HG03097 (cell line): ENCODE measurements at regions not wholly inside any gene's neighbourhood (a gene's known extent, or its start where the extent isn't known, plus 50 kb on each side); places are given as distances from the start of the nearest gene placed in this dataset.

Experiments used
- ATAC-seq: cut with Tn5 transposase; IDR thresholded peaks from one replicate; pipeline ENCODE4 v1.9.1; 2021; ENCODE audit not compliant: unreplicated experiment, low FRiP score

DNA sequence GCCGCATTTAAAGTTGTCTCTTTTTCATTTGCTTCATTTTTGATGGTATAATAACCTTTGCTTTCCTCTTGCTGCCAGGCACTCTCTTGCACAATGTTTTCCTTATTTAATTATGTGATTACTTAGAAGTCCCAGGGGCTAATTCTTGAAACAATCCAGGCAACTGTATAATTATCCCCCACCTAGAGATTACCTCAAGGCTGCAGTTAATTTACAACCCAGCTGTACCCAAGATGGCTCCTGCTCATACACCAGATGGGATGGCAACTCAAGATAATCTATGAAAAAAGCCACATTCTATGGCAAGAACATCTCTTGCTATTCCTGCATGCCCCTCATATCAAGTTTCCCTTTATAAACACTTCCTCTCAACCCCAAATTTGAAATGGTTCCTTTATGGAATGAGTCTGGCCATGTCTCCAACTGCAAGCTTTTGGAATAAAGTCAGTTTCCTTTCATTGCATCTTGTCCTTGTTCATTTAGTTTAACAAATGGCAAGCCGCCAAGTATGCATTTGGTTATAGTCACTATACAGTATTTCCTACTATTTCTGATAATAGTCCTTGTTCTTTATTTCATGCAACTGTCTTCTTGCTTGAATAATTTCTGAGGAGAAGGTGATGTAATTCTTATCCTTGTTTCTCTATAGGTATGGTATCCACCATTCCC, 1042.6 kb downstream of the PLA2G4A start:
- no peak for ATAC-seq

DNA sequence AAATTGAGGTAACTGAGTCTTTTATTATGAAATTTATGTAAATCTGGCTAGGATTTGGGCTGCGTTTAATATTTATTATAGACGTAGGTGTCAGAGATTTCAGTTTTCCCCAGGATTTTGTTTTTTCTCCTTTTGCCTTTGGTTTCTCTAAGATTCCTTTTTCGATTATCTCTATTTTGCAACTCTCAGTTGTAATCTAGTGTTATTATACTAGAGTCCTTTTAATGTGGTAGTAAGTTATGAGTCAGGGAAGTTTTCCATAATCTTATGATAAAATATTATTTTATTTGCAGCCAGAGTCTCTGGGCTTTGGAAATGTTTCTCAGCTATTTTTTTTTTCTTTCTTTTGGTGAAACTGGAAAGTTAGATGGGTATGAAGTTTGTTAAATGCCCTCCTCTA, 1043.8 kb downstream of the PLA2G4A start:
- ATAC-seq, result no peak

DNA sequence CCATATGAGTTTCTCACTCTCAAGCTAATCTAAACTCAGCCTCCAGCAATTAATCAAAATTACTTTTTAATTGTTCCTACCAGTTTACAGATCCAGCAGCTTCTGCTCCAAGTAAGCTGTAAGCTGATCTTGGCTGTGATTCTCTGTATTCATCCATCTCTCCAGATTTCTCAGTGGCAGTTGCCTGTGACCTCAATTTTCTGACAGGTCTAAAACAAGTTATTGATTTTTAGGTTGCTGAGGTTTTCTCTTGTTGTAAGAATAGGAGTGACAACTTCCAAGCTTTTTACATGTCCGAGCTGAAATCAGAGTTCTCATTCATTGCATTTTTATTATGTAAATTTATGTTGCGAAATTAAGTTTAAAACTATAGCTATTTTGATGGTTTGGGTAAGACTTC, 1044.4 kb downstream of the PLA2G4A start:
- ATAC-seq, result no peak

DNA sequence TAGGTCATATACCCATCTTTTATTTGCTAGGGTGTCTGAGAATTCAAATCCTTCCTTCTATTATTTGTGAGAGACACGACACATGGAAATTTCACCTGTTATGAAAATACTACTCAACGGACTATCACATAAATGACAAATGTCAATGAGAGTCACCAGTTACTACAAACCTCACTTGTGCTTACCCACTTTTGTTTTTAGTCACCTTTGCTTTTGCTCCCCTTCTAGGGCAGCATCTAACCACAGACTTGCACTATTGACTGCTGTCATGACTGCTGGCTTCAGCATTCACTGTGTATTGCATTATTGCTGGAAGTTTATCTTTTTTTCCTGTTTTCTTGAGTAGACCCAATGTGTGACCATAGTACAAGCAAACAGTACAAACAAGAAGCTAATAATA, 1048.0 kb downstream of the PLA2G4A start:
- ATAC-seq, result no peak

DNA sequence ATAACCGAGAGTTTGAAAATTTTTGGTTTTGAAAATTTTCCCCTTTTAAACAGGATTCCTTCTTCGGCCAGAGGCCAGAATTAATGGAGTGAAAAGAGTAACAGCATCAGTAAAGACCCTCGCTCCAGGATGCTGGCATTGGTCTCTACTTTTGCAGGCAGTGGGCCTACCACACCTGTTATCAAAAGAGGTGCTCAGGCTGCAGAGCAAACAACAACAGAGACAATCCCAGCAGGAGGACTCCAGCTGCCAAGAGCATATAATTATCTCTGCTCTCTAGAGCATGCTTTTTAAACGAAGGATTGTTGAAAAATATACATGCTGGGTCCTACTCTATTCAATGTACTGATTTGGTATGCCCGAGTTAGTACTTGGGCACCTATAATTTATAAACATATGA, 1048.5 kb downstream of the PLA2G4A start:
- no peak for ATAC-seq

DNA sequence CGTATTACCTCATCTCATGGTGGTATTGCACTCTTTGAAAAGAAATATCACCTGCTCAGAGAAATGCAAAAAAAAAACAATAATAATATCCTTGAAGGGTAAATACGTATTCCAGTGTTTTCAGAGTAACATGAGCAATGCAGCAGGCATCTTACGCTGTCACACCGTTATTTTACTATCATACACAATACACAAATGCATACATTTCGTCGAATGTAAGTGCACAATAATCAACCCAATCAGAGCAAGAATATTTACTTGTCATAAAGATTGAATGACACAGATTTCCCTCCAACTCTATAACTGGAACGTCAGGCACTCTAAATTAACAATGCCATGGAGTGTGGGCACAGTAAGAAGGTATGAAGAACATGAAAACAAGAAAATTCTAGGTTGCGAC, 1050.1 kb downstream of the PLA2G4A start:
- ATAC-seq, result no peak

DNA sequence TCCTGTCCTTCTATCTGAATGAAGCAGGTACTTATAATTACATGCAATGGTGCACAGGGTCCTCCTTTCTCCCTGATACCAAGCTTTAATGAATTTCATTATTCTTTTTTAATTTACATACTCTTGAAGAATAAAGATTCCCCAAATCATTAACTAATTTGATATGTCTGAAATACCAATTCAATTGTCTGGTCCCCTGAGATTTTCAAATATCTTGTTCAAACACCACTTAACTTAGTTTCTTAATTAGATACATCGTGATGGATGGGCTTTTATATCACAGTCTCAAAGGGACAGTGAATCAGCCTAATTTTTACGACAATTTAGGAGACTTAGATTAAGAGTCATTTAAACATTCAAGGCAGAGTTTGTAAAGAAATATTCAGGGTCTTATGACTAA, 1054.6 kb downstream of the PLA2G4A start:
- ATAC-seq, result no peak

DNA sequence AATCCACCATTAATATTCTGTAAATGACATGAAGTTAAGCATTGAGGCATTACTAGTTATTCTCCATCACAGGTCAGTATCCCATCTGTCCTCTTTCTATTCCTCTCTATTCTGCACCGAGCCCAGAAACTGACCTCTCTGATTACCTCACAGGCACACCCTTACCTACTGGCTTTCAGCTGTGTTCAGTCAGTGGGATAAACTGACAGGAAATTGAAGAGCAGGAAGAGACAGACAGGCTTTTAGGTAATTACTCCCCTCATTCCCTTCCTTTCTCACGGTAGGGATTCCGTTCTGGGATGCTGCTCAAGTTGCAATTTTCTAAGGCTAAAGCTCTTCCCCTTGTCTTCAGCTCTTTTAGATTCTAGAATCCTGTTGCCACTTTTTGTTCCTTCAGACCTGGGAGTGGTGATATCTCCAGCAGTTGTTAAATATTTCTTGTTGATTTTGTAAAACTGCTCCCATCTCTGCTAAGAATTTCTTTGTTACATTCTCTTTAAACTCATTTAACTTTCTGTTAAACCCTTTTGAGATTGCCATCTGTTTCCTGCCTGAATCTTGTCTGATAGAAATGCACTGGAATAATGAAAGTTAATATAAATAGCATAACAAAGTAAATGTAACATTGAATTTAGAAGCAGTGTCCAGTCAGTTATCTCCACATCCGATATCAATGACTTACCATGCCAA, 1063.4 kb downstream of the PLA2G4A start:
- no peak for ATAC-seq

DNA sequence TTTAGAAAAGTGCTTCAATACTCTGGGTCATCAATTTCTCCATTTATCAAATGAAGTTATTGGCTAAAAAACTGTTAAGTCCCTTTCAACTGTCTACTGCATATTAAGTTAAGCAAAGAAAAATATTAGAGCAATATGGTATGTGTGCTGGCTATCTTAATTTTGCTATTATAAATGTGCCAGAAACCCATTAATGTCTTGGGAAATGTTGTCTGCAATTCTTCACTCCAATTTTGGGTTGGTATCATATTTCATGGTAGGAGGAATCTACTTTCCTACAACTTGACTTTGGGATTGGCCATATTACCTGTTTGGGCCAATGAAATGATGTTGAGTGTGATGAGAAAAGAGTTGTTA, 1063.9 kb downstream of the PLA2G4A start:
- ATAC-seq, result no peak

DNA sequence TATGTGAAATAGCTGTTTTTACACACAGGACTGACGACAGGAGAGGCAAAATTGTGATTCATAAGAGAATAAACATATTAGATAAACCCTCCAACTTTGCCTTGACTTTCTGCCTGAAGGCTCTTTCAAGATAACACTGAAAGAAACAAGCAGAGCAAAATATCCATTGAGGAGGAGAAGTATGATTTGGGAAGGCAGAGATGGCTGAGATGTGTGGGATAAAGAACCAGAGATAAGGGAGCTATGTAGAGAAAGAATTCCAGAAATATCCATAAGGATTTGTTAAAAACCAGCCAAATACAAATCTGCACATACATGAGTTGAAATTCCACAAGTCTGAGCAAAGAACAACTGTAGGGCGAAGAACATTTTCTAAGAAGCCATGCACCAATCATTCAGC, 1064.7 kb downstream of the PLA2G4A start:
- ATAC-seq, result no peak

DNA sequence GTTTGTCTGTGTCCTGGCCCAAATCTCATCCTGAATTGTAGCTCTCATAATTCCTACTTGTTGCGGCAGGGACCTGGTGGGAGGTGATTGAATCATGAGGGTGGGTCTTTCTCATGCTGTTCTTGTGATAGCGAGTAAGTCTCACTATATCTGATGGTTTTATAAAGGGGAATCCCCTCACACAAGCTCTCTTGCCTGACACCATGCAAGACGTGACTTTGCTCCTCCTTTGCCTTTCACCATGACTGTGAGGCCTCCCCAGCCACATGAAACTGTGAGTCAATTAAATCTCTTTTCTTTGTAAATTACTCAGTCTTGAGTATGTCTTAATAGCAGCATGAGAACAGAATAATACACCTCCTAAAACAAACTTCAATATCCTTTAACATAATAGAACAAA, 1065.6 kb downstream of the PLA2G4A start:
- no peak for ATAC-seq

DNA sequence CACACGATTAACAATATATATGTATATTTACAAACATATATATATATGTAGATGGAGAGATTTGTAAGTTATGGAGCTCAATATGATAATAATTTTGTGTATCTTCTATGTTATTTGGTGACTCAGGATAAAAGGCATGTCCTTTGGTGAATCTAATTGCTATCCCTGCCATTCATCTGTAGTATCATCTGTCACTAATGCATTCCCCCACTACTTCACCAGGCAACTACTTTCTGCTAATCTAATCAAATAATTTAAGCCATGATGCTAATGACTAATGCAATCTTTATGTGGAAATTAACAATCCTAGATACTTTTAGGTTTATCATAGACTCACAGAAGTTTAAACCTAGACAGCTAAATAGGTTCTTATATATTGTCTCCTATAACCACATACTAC, 1074.5 kb downstream of the PLA2G4A start:
- no peak for ATAC-seq

DNA sequence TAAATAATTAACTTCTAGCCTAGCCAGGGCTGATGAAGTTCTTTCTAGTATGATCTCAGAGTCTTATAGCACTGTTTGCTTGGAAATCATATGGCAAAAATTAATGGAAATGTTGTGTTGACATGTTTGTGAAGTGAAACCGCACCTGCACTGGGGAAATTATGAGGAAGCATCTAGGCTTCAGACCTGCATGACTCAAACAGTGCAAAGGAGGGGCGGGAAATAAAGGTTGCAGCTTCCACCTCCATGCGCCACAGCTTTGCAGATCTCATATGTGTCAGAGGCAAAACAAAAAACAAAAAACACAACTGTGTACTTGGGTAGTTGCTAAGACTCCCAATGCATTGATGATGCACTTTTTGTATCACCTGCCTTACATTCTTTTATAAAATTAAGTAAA, 1080.6 kb downstream of the PLA2G4A start:
- ATAC-seq, result no peak

DNA sequence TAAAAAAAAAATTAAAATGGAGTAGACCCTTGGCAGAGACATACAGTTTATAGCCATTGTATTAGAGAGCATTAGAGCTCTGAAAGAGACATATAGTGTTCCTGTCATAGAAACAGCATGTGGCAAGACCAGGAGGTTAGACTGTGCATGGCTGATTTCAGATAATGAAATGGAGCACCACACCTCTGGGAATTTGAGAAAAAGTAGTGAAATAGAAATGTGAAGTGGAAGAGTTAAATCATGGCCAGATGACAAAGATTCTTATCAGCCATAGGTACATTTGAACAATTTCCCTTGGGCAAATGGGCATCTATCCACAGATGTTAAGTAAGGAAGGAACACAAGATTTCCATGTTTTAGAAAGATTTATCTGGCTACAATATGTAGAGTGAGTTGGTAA, 1083.1 kb downstream of the PLA2G4A start:
- ATAC-seq, result no peak

DNA sequence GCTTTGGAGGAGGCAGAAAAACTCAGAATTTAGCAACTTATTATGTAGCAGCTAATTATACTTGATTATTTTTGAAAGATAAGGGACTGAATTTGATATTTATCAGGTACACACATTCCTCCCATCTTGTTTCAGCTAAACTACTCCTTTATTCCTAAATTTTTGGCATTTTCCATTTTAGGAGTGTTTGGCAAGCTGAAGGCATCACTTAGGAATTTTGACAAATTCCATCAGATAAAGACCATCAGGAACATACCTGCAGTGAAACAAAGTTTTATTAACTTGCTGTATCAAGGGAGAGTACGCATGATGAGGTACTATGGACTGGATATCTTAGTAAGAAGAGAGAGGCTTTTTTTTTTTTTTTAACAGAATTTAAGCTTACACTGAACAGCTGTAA, 1092.2 kb downstream of the PLA2G4A start:
- no peak for ATAC-seq

DNA sequence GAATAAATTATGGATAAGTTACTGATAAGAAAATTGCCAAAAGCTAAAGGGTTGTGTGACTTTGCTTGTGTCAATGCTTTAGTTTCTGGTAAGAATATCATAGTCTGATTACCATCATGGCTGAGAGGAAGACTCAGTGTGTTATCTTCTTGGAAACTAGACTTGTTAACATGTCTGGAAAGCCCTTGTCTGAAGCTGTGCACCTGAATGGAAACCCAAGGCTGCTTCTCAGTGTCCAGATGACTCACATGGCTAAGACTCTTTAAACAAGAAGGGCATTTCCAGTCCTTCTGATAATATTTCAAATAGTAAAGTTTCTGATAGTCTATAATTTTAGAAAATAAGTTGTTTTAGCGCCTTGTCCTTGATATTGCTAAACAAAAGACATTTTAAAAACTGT, 1092.7 kb downstream of the PLA2G4A start:
- ATAC-seq, result no peak

DNA sequence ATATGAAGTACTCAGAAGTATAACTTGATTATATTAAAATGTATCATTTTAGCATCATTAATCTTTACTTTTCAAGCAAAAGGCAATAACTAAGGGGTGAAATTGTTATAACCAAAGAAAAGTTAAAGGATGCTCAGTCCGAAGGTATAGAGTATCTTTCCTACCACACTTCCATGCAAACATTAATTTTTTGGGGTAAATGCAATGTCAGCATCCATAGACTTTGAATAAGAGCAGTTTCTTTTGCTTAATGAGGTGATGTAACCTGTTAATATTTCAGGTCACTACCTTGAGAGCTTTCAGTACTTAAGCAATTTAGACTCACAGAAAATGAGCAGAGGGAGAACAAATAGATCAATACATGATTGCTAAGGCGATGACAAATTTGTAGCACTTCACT, 1093.5 kb downstream of the PLA2G4A start:
- no peak for ATAC-seq

DNA sequence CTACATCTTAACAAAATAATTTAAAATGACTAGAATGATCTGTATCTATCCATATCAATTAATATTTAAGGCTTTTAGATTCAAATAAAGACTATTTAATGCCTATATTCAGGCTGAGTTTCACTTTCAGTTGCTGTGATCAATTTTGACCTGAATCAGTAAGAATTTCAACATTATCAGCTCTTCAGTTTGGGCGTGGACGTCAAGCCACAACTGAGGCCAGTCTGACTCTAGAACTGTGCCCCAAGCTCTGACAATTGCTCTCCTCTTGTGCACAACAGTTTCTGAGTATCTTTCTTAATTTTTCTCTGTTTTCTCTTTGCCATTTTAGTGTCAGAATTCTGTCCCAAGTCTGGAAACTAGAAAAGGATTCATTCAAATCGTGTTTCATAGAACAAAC, 1095.5 kb downstream of the PLA2G4A start:
- ATAC-seq, result no peak

DNA sequence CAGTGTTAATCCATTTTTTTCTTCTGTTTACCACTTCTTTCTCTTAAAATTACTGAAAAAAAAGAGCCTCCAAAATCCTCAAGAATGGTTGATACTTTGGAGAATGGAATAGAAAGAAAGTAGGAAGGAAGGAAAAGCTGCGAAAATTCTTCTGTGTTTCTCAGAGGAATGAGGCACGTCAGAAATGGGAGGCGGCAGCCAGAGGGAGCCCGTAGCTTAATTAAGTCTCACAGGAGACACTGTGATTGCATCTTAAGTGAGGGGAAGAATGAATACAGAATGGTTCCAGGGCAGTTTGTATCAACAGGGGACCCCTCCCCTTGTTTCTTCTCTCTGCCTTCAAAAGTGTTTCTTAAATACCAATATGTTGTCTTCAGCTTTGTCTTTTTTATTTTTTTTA, 1099.5 kb downstream of the PLA2G4A start:
- ATAC-seq, result peak; percentile 64

DNA sequence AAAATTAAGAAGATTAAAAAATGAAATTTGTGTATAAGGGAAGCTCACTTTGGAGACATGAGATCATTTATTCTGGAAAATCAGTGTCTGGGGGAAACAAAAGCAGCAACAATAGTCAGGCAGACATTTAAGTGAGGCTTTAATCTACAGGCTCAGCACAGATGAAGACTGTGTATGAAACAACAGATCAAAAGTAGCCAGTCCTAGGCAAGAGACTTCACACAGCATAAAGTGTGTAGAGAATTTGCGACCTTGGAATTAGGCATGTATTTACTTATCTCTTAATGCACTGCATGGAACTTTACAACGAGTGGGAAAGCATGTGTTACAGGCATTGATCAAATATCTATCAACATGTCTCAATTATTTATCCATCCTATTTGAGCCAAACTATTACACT, 1099.9 kb downstream of the PLA2G4A start:
- no peak for ATAC-seq

DNA sequence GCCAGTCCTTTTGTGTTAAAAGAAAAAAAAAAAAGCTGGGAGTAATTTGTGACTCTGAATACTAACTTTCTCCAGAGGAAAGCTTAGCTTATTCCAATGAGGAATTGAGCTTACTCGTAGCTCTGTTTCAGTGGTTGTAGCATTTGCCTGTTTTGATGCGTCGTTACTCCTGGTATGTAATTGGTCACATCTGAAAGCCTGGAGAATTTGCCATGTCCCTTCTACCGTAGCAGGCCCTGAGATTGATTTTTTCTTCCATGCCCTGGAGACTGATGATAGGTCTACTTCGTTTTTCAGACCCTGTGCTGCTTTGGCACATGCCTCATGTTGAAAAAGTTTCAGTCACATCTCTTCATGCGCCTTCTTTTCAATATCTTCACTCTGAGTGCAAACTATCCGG, 1103.0 kb downstream of the PLA2G4A start:
- no peak for ATAC-seq

DNA sequence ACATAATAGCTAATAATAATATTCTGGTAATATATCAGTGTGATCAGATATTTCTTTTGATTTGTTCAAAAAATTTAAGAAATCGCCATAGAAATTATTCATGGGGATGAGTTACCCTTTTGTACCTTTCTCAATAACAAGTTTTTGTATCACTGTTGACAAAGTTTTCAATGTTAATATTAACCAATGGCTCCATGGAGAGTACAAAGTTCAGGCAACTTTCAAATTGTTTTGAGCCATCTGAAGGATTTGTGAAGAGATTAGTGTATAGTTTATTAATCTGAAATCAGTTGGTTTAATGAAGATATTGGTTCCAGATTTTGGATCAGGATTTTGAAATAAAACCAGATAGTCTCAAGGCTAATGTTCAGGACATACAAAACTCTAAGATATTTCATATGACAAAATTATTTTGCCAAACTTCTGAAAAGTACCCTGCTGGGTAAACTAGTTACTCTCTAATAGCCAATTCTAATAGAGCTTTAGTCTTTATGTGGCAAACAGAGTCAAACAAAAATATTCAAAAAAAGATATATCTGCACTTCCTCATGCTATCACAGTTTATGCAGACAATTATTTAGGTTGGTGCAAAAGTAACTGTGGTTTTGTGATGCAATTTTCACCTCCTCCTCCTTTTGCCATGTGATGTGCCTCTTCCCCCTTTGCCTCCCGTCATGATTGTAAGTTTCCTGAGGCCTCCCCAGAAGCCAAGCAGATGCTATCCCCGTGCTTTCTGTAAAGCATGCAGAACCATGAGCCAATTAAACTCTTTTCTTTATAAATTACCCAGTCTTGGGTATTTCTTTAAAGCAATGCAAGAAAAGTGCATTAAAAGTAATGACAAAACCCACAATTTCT, 1105.0 kb downstream of the PLA2G4A start:
- ATAC-seq, result no peak
